ENCODE measurements at regions not wholly inside any gene's neighbourhood (a gene's known extent, or its start where the extent isn't known, plus 50 kb on each side); places are given as distances from the start of the nearest gene placed in this dataset.

DNA sequence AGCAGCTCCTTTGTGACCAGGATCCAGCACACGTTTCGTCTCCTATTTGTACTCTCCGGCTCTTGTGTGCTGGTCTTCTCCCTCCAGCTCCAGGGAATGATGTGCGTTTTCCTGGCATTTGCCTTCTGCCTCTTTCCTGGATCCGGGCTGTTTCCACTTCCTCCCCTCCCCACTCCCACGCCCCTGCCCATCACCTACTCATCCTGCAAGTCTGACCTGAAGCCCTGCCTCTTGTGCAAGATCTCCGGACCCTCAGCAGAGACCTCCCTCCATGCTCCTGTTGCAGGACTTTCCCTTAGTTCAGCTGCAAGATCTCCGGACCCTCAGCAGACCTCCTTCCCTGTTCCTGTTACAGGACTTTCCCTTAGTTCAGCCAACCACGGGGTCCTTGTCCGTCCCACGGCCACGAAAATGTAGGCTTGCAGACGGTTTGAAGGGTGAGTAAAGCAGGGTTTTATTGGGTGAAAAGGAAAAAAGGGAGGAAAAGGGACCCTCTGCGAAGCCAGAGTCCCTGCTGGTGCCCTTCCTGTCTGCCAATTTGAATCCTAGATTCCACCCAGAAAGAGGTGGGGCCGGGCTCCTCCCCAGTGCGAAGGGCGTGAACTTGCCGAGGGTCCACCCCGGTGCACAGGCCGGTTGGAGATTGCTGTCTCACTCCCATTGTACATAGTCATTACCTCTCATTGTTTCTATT is 74.4 kb upstream of the IRF2 start:
- DNase-seq (ENCODE audit: low read depth, low spot score), result no peak
- Histone ChIP-seq H3K4me3 (ENCODE audit: insufficient read length, low read depth) (no peak overlapping the region), H3K9me3 (ENCODE audit: insufficient read depth, low read length) (no peaks in the 10 kb centered on the region), H3K9ac (ENCODE audit: insufficient read length, low read depth) (no peak overlapping the region), H3K4me1 (ENCODE audit: insufficient read depth, insufficient read length) (no peaks in the 10 kb centered on the region), H3K36me3 (ENCODE audit: insufficient read depth, insufficient read length, low read length) (no peaks in the 10 kb centered on the region), H3K27me3 (ENCODE audit: insufficient read depth, insufficient read length) (no peaks in the 10 kb centered on the region)
- no peak for TF ChIP-seq SUZ12 (IDR thresholded peaks at IDR 0.05; ENCODE audit: extremely low read depth, insufficient read depth, insufficient read length)
- TF ChIP-seq YY1 (IDR thresholded peaks at IDR 0.05; ENCODE audit: insufficient read depth, insufficient read length), result no peak
- TF ChIP-seq ZNF274 (IDR thresholded peaks at IDR 0.05; ENCODE audit: low read depth, low read length), result no peak

DNA sequence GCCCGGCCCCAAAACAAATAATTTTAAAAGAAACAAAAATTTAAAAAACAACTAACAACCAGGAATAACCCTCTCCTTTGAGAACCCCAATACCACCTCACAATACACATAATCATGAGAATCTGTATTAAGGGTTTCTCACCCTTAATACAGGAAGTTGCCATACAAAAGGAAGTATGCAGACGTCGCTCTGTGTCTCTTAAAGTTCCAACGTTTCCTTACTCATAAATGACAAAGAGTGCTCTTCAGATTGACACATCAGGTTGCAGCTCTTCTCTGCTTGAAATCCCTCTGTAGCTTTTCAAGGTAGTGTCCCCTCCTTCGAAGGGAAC is 73.9 kb upstream of the IRF2 start:
- DNase-seq (ENCODE audit: low read depth, low spot score), result no peak
- Histone ChIP-seq H3K36me3 (ENCODE audit: insufficient read depth, insufficient read length, low read length) (no peaks in the 10 kb centered on the region), H3K9me3 (ENCODE audit: insufficient read depth, low read length) (no peaks in the 10 kb centered on the region), H3K9ac (ENCODE audit: insufficient read length, low read depth) (no peak overlapping the region), H3K27me3 (ENCODE audit: insufficient read depth, insufficient read length) (no peaks in the 10 kb centered on the region), H3K4me3 (ENCODE audit: insufficient read length, low read depth) (no peak overlapping the region), H3K4me1 (ENCODE audit: insufficient read depth, insufficient read length) (no peaks in the 10 kb centered on the region)
- TF ChIP-seq SUZ12 (IDR thresholded peaks at IDR 0.05; ENCODE audit: extremely low read depth, insufficient read depth, insufficient read length) (no peak), ZNF274 (IDR thresholded peaks at IDR 0.05; ENCODE audit: low read depth, low read length) (no peak), YY1 (IDR thresholded peaks at IDR 0.05; ENCODE audit: insufficient read depth, insufficient read length) (no peak)

DNA sequence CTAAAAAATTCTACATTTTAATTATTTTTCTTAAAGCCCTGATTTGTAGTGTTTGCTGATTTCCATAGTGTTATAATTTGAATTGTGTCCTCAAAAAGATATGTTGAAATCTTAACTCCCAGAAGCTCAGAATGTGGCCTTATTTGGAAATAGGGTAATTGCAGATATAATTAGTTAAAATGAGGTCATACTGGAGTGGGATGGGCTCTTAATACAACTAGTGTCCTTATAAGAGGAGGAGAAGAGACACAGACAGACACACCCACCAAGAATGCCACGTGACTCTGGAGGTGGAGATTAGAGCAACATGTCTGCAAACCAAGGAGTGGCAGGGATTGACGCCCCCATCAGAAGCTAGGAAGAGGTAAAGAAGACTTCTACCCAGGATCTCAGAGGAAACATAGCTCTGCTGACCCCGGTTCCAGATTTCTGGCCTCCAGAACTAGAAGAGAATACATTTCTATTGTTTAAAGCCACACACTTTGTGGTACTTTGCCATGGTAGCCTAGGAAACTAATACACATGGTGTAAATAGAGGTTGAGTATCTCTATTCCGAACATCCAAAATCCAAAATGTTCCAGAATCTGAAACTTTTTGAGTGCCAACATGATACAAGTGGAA is 70.5 kb upstream of the IRF2 start:
- no peaks in the 10 kb centered on the region for H3K27me3 ChIP-seq (ENCODE audit: insufficient read depth, insufficient read length)
- TF ChIP-seq YY1 (IDR thresholded peaks at IDR 0.05; ENCODE audit: insufficient read depth, insufficient read length) (no peak), SUZ12 (IDR thresholded peaks at IDR 0.05; ENCODE audit: extremely low read depth, insufficient read depth, insufficient read length) (no peak), ZNF274 (IDR thresholded peaks at IDR 0.05; ENCODE audit: low read depth, low read length) (no peak)
- no peaks in the 10 kb centered on the region for H3K36me3 ChIP-seq (ENCODE audit: insufficient read depth, insufficient read length, low read length)
- H3K4me1 ChIP-seq (ENCODE audit: insufficient read depth, insufficient read length), result no peaks in the 10 kb centered on the region
- DNase-seq (ENCODE audit: low read depth, low spot score), result no peak
- no peak overlapping the region for H3K4me3 ChIP-seq (ENCODE audit: insufficient read length, low read depth)
- H3K9ac ChIP-seq (ENCODE audit: insufficient read length, low read depth), result no peak overlapping the region
- no peaks in the 10 kb centered on the region for H3K9me3 ChIP-seq (ENCODE audit: insufficient read depth, low read length)

DNA sequence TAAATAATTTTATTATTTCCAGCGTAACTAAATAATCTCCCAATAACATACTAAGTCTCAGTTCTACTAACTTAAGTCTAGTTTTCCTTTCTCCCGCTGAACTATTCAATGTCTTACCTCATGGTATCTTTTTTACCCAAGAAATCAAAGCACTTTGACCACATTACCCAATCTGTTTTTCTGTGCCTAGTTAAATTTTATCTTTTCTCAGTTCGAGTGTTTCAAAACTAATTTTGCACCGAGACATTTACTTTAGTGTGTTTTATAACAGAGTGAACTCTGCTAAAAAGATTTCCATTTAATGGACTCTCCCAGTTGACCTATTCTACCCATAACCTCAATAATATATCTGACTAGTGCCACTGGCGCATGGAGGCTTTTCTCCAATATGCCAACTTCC is 67.6 kb upstream of the IRF2 start:
- DNase-seq (ENCODE audit: low read depth, low spot score), result no peak
- no peaks in the 10 kb centered on the region for H3K9me3 ChIP-seq (ENCODE audit: insufficient read depth, low read length)
- no peak for TF ChIP-seq ZNF274 (IDR thresholded peaks at IDR 0.05; ENCODE audit: low read depth, low read length)
- TF ChIP-seq SUZ12 (IDR thresholded peaks at IDR 0.05; ENCODE audit: extremely low read depth, insufficient read depth, insufficient read length), result no peak
- no peak for TF ChIP-seq YY1 (IDR thresholded peaks at IDR 0.05; ENCODE audit: insufficient read depth, insufficient read length)
- no peak overlapping the region for H3K4me3 ChIP-seq (ENCODE audit: insufficient read length, low read depth)
- no peak overlapping the region for H3K9ac ChIP-seq (ENCODE audit: insufficient read length, low read depth)
- H3K4me1 ChIP-seq (ENCODE audit: insufficient read depth, insufficient read length), result no peaks in the 10 kb centered on the region
- no peaks in the 10 kb centered on the region for H3K27me3 ChIP-seq (ENCODE audit: insufficient read depth, insufficient read length)
- no peaks in the 10 kb centered on the region for H3K36me3 ChIP-seq (ENCODE audit: insufficient read depth, insufficient read length, low read length)

DNA sequence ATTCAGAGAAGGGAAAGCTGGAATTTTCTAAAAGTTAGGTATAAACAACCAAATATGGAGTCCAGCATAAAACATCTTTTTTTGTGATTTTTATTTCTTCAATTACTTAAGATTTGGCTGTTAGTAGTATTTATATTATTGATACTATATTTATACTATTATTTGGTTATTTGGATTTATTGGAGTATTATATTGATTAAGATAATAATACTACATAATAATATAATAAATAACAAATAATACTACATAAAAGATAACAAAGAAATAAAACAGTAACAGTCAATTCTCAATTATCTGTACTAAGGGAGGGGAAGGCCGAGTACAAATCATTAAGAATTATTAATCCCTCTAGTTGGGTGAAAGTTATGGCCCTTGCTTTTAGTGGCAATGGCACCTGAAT is 66.0 kb upstream of the IRF2 start:
- no peaks in the 10 kb centered on the region for H3K27me3 ChIP-seq (ENCODE audit: insufficient read depth, insufficient read length)
- TF ChIP-seq YY1 (IDR thresholded peaks at IDR 0.05; ENCODE audit: insufficient read depth, insufficient read length), result no peak
- TF ChIP-seq SUZ12 (IDR thresholded peaks at IDR 0.05; ENCODE audit: extremely low read depth, insufficient read depth, insufficient read length), result no peak
- no peak for TF ChIP-seq ZNF274 (IDR thresholded peaks at IDR 0.05; ENCODE audit: low read depth, low read length)
- no peak overlapping the region for H3K4me3 ChIP-seq (ENCODE audit: insufficient read length, low read depth)
- no peak for DNase-seq (ENCODE audit: low read depth, low spot score)
- H3K9me3 ChIP-seq (ENCODE audit: insufficient read depth, low read length), result no peaks in the 10 kb centered on the region
- no peaks in the 10 kb centered on the region for H3K4me1 ChIP-seq (ENCODE audit: insufficient read depth, insufficient read length)
- H3K36me3 ChIP-seq (ENCODE audit: insufficient read depth, insufficient read length, low read length), result no peaks in the 10 kb centered on the region
- no peak overlapping the region for H3K9ac ChIP-seq (ENCODE audit: insufficient read length, low read depth)

DNA sequence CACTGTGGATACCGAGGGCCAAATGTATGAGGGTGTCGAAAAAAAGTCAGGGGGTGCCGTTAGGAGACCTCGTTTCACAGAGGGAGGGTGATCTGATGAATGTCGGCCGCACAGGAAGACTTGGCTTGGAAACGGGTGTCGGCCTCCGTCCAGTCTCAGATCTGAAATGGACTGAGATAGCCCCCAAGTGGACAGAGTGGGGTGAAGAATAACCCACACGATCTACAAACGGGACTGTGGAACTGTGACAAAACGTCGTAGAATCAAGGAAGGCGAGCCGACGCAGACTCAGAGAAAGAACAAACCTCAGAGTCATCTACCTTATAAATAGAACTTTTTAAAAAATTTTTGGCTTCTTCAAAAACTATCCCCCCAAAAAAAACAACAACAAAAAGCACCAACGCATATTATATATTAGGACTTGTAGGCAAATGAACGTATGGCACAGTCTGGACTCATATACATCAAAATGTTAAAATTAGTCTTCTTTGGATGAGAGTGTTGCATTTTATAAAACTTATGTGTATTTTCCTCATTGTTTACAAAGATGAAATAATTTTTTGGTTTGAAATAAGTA is 63.8 kb upstream of the IRF2 start:
- Histone ChIP-seq H3K9ac (ENCODE audit: insufficient read length, low read depth) (peak overlapping the region; percentile 39), H3K36me3 (ENCODE audit: insufficient read depth, insufficient read length, low read length) (no peaks in the 10 kb centered on the region), H3K4me3 (ENCODE audit: insufficient read length, low read depth) (peak overlapping the region; percentile 72), H3K27me3 (ENCODE audit: insufficient read depth, insufficient read length) (no peaks in the 10 kb centered on the region), H3K9me3 (ENCODE audit: insufficient read depth, low read length) (no peaks in the 10 kb centered on the region), H3K4me1 (ENCODE audit: insufficient read depth, insufficient read length) (no peaks in the 10 kb centered on the region)
- peak; percentile 58 for DNase-seq (ENCODE audit: low read depth, low spot score)
- TF ChIP-seq ZNF274 (IDR thresholded peaks at IDR 0.05; ENCODE audit: low read depth, low read length) (no peak), YY1 (IDR thresholded peaks at IDR 0.05; ENCODE audit: insufficient read depth, insufficient read length) (no peak), SUZ12 (IDR thresholded peaks at IDR 0.05; ENCODE audit: extremely low read depth, insufficient read depth, insufficient read length) (no peak)

DNA sequence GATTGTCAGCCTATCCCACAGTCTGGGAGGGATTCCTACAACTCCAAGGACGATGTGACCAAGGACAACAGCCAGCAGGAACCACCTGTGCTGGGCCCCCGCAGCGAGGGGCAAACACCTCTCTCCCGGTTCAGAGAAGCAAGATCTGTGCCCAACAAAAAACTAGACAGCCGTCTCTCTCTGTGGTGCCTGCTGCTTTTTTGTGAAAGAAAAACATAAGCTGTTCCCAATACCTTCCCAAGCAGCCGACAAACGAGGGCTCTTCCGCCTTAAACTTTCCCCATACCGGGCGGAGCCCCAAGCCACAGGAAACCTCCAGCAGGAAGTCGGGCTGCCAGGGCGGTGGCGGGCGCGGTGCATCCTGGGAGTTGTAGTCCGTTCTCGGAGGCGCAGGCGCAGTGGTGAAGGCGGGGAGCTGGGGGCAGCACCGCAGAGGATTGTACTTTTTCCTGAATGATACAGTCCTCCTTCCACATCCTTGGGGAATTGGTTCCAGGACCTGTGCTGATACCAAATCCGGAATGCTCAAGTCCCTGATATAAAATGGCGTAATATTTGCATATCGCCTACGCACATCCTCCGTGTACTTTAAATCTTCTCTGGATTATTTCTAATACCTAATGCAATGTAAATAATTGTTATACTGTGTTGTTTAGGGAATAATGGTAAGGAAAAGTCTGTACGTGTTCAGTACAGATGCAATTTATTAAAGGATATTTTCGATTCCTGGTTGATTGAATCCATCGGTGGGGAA is 63.1 kb upstream of the IRF2 start:
- Histone ChIP-seq H3K9ac (ENCODE audit: insufficient read length, low read depth) (peak overlapping the region; percentile 83), H3K4me1 (ENCODE audit: insufficient read depth, insufficient read length) (no peaks in the 10 kb centered on the region), H3K27me3 (ENCODE audit: insufficient read depth, insufficient read length) (no peaks in the 10 kb centered on the region), H3K9me3 (ENCODE audit: insufficient read depth, low read length) (no peaks in the 10 kb centered on the region), H3K36me3 (ENCODE audit: insufficient read depth, insufficient read length, low read length) (no peaks in the 10 kb centered on the region), H3K4me3 (ENCODE audit: insufficient read length, low read depth) (peak overlapping the region; percentile 72)
- TF ChIP-seq YY1 (IDR thresholded peaks at IDR 0.05; ENCODE audit: insufficient read depth, insufficient read length) (no peak), ZNF274 (IDR thresholded peaks at IDR 0.05; ENCODE audit: low read depth, low read length) (no peak), SUZ12 (IDR thresholded peaks at IDR 0.05; ENCODE audit: extremely low read depth, insufficient read depth, insufficient read length) (no peak)
- peak; percentile 83 for DNase-seq (ENCODE audit: low read depth, low spot score)
